HepG2 (cell line): ENCODE measurements at regions not wholly inside any gene's neighbourhood (a gene's known extent, or its start where the extent isn't known, plus 50 kb on each side); places are given as distances from the start of the nearest gene placed in this dataset.

Experiments
- ADNP ChIP-seq: sonication (generic); formaldehyde crosslinking; IDR thresholded peaks from 2 replicates; pipeline ENCODE4 v1.4.0; 2020; ENCODE audit warnings: missing genetic modification reagents
- EZH2 ChIP-seq: conservative IDR thresholded peaks from 2 replicates; pipeline ENCODE4 v1.6.1; 2012; ENCODE audit warnings: mild to moderate bottlenecking, low read depth, low read length, moderate library complexity
- HNRNPL ChIP-seq: fragments of 200-400 bp; formaldehyde crosslinking; IDR thresholded peaks from 2 replicates; pipeline ENCODE4 v1.6.1; 2017; ENCODE audit warnings: mild to moderate bottlenecking, low read depth, low read length
- TAF1 ChIP-seq: sonication (generic); formaldehyde crosslinking; IDR thresholded peaks from 2 replicates; pipeline ENCODE4 v1.4.0; 2020; ENCODE audit warnings: missing genetic modification reagents
- YY1 ChIP-seq: IDR thresholded peaks from 2 replicates; pipeline ENCODE4 v1.6.1; 2011; ENCODE audit warnings: low read length, low read depth, moderate library complexity, mild to moderate bottlenecking; ENCODE audit not compliant: insufficient read depth, insufficient replicate concordance
- ZBTB1 ChIP-seq: sonication (generic); formaldehyde crosslinking; IDR thresholded peaks from 2 replicates; pipeline ENCODE4 v1.4.0; 2020; ENCODE audit warnings: missing genetic modification reagents, borderline replicate concordance
- ZNF274 ChIP-seq: sonication (generic); formaldehyde crosslinking; IDR thresholded peaks from 2 replicates; pipeline ENCODE4 v1.5.1; 2020; ENCODE audit warnings: mild to moderate bottlenecking, missing genetic modification reagents
- TF ChIP-seq, protein P1 (sequence below): sonication (generic); formaldehyde crosslinking; IDR thresholded peaks from 2 replicates; pipeline ENCODE4 v1.4.0; 2020; ENCODE audit warnings: mild to moderate bottlenecking, missing genetic modification reagents

DNA sequence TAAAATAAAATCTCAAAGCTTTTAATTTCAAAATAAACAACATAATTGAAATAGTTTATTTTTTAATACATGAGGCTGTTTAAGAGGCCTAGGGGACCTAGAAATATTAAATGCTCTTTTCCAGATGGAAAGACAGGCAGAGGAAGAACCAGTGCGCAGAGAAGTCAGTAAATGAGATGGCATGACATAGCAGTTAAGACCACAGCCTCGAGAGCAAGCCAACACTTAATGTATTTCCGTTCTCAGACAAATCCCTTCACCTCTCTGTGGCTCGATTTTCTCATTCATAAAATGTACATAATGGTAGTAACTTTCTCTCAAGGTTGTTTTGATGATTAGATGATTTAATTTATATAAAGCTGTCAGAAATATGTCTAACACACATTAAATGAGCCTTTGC is 405.1 kb upstream of the CWC22 start:
- no peak for TF ChIP-seq HNRNPL
- TF ChIP-seq TAF1, result no peak
- TF ChIP-seq, protein P1, sequence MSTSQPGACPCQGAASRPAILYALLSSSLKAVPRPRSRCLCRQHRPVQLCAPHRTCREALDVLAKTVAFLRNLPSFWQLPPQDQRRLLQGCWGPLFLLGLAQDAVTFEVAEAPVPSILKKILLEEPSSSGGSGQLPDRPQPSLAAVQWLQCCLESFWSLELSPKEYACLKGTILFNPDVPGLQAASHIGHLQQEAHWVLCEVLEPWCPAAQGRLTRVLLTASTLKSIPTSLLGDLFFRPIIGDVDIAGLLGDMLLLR (CRISPR knock-in tag), result no peak
- TF ChIP-seq ADNP (CRISPR knock-in tag), result no peak
- TF ChIP-seq EZH2, result no peak
- TF ChIP-seq ZBTB1 (CRISPR knock-in tag), result no peak
- TF ChIP-seq ZNF274 (CRISPR knock-in tag), result no peak
- no peak for TF ChIP-seq YY1
